ENCODE measurements at regions not wholly inside any gene's neighbourhood (a gene's known extent, or its start where the extent isn't known, plus 50 kb on each side); places are given as distances from the start of the nearest gene placed in this dataset.

DNA sequence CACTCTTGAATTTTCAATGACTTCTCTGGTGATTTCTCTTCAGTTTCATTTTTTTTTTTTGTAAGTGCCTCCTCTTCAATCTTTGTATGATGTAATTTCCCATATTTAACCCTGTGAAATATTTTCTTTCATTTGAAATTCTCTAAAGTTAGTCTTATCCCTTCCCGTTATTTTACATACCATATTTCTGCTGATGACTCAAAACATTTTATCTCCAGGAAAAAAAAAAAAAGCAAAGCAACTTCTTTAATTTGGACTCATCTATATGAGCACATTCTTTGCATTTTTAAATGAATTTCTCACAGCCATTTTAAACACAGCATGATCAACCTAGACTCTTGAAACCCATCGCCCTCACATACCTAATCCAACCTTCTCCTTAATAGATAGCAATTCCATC is 1831.4 kb downstream of the ARAP2 start:
- TF ChIP-seq POLR2A (IDR thresholded peaks at IDR 0.05; ENCODE audit: low read length) (no peak), GATA1 (IDR thresholded peaks at IDR 0.05; ENCODE audit: low read depth, low read length) (no peak)
